PFSK-1 (cell line): ENCODE measurements at regions not wholly inside any gene's neighbourhood (a gene's known extent, or its start where the extent isn't known, plus 50 kb on each side); places are given as distances from the start of the nearest gene placed in this dataset.

ENCODE experiments used
- FOXP2 ChIP-seq: optimal IDR thresholded peaks from 2 replicates; pipeline ENCODE3; 2011; ENCODE audit warnings: borderline replicate concordance, control low read depth, inconsistent platforms; ENCODE audit not compliant: insufficient read depth; ENCODE audit errors: extremely low read length, extremely low read depth
- POLR2AphosphoS5 ChIP-seq: IDR thresholded peaks from 2 replicates; pipeline ENCODE4 v1.6.1; 2012; ENCODE audit warnings: low read depth, mild to moderate bottlenecking, control low read depth, low read length, moderate library complexity
- SIN3A ChIP-seq: IDR thresholded peaks from 2 replicates; pipeline ENCODE4 v1.6.1; 2012; ENCODE audit warnings: mild to moderate bottlenecking, low read length, moderate library complexity, borderline replicate concordance; ENCODE audit not compliant: insufficient read depth
- TAF1 ChIP-seq: IDR thresholded peaks from 2 replicates; pipeline ENCODE4 v1.6.1; 2012; ENCODE audit warnings: low read length, control low read depth, borderline replicate concordance; ENCODE audit not compliant: insufficient read depth
- TF ChIP-seq, protein P1 (sequence below), 2 experiments: IDR thresholded peaks; 2 replicates each; pipeline versions ENCODE4 v1.6.1 to v1.8.0; 2011 to 2012; ENCODE audit warnings: low read depth in 2 of 2, low read length in 2 of 2, control low read depth in 1 of 2, inconsistent platforms in 1 of 2, mild to moderate bottlenecking in 1 of 2, moderate library complexity in 1 of 2; ENCODE audit not compliant: insufficient read depth in 1 of 2

GRCh38 chr1:163794551-163794950, 472.8 kb downstream of the NUF2 start:
- TF ChIP-seq FOXP2 (no peak), POLR2AphosphoS5 (no peak), TAF1 (no peak), SIN3A (no peak)
- TF ChIP-seq, protein P1, sequence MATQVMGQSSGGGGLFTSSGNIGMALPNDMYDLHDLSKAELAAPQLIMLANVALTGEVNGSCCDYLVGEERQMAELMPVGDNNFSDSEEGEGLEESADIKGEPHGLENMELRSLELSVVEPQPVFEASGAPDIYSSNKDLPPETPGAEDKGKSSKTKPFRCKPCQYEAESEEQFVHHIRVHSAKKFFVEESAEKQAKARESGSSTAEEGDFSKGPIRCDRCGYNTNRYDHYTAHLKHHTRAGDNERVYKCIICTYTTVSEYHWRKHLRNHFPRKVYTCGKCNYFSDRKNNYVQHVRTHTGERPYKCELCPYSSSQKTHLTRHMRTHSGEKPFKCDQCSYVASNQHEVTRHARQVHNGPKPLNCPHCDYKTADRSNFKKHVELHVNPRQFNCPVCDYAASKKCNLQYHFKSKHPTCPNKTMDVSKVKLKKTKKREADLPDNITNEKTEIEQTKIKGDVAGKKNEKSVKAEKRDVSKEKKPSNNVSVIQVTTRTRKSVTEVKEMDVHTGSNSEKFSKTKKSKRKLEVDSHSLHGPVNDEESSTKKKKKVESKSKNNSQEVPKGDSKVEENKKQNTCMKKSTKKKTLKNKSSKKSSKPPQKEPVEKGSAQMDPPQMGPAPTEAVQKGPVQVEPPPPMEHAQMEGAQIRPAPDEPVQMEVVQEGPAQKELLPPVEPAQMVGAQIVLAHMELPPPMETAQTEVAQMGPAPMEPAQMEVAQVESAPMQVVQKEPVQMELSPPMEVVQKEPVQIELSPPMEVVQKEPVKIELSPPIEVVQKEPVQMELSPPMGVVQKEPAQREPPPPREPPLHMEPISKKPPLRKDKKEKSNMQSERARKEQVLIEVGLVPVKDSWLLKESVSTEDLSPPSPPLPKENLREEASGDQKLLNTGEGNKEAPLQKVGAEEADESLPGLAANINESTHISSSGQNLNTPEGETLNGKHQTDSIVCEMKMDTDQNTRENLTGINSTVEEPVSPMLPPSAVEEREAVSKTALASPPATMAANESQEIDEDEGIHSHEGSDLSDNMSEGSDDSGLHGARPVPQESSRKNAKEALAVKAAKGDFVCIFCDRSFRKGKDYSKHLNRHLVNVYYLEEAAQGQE (IDR thresholded peaks at IDR 0.05; ENCODE audit: insufficient read depth in 1 of 2, low read depth in 2 of 2, low read length in 2 of 2), result no peak

GRCh38 chr1:163796394-163796821, 474.7 kb downstream of the NUF2 start:
- TF ChIP-seq POLR2AphosphoS5 (no peak), SIN3A (no peak), TAF1 (no peak), FOXP2 (no peak)
- TF ChIP-seq, protein P1 (IDR thresholded peaks at IDR 0.05; ENCODE audit: insufficient read depth in 1 of 2, low read depth in 2 of 2, low read length in 2 of 2), result no peak

DNA sequence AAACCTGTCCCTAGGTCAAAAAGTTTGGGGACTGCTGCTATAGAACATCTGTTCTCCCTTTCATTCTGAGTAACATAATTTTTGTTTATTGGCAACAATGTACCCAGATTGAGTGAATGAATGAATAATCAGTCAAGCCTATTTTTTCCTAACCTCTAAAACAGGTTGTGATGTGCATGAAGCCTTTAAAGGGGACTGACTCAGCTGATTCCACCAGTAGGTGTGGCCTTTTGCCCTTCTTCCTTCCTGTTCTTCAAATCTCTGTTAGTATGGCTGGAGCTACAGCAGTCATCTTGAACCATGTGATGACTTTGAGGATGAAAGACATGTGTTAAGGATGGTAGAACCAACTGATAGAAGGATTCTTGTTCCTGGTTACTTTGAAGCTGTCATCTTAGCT, 476.1 kb downstream of the NUF2 start:
- TF ChIP-seq, protein P1 (IDR thresholded peaks at IDR 0.05; ENCODE audit: insufficient read depth in 1 of 2, low read depth in 2 of 2, low read length in 2 of 2), result no peak
- no peak for TF ChIP-seq TAF1
- TF ChIP-seq POLR2AphosphoS5, result no peak
- TF ChIP-seq SIN3A, result no peak

DNA sequence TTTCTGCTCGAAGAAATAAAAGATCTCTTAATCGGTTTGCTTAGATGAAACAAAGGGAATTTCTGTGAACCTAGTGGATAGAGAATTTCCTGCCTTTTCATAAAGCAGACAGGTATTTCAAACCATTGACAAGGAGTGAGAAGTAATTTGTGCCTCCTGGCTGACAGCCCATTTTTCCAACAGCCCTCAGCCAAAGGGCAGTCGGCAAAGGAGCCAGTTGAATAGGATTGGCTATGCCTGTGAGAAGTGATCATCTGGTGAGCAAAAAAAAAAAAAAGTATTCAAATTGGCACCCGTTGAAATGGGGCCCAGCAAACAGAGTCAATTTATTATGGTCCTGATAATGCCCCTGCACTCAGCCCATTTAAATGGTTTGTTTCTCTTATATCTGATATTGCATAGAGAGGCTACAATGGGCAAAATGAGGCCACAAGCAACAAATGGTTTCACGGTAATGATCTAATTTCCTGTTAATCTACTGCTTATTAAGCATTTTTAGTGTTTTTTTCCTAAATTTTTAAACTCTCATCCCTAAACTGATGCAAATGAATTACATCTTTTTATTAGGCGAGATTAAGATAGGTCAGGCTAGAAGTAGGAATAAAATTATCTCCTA, 477.5 kb downstream of the NUF2 start:
- TF ChIP-seq TAF1 (no peak), POLR2AphosphoS5 (no peak), SIN3A (no peak), FOXP2 (no peak)
- TF ChIP-seq, protein P1 (IDR thresholded peaks at IDR 0.05; ENCODE audit: insufficient read depth in 1 of 2, low read depth in 2 of 2, low read length in 2 of 2), result no peak
